Mesenchymal stem cell (in vitro differentiated cells and primary cell): ENCODE measurements at regions not wholly inside any gene's neighbourhood (a gene's known extent, or its start where the extent isn't known, plus 50 kb on each side); places are given as distances from the start of the nearest gene placed in this dataset. TPM values are rescaled to one million over a fixed set of nuclear protein-coding genes. Genes with fewer than 3 reads are reported as not detected.

Experiments
- small RNA-seq: library from polyadenylated mRNA; stranded (forward); fragments of <200 nt; extraction: miRNeasy Mini kit (QIAGEN cat#:217004); gene quantifications from one replicate; pipeline ENCODE3, GENCODE V24; 2013; ENCODE audit warnings: low read depth

Small RNAs in the stretch of these regions (small RNA-seq; reads per million reads assigned to genes)
- gene RF00019 = not detected
